IMR-90 (cell line): ENCODE measurements at regions not wholly inside any gene's neighbourhood (a gene's known extent, or its start where the extent isn't known, plus 50 kb on each side); places are given as distances from the start of the nearest gene placed in this dataset.

Experiments
- ATAC-seq: fragments of 200-7000 bp; cut with Tn5 transposase; 2 replicates; pipeline ENCODE4 v1.9.1; 2020; ENCODE audit warnings: low read depth, mild to moderate bottlenecking, moderate library complexity
- BruUV-seq: library from RNA; stranded (reverse); fragments of 400-500 nt; replicated peaks from 2 replicates; lab custom pipeline; 2021; lab: Mats Ljungman, UMichigan
- CTCF ChIA-PET: fragments of 300-600 bp; formaldehyde crosslinking; extraction: SDS; loops from one replicate; lab custom pipeline; 2021; ENCODE audit warnings: antibody characterized with exemption; lab: Yijun Ruan, JAX
- POLR2A ChIA-PET: fragments of 300-600 bp; sonication (Branson Sonifier 250); formaldehyde crosslinking; loops from one replicate; lab custom pipeline; 2022; ENCODE audit warnings: antibody characterized with exemption; ENCODE audit not compliant: unreplicated experiment; lab: Charles Lee
- DNase-seq: peaks from one replicate; pipeline ENCODE4 v3.0.0; 2013
- H2AFZ ChIP-seq: replicated peaks from 2 replicates; pipeline ENCODE3; 2013; ENCODE audit warnings: low read length, mild to moderate bottlenecking; ENCODE audit not compliant: poor library complexity
- H2AK5ac ChIP-seq: 2 replicates; pipeline ENCODE4 v1.6.1; 2013; ENCODE audit warnings: low read depth, low read length, inconsistent platforms
- H2AK9ac ChIP-seq: replicated peaks from 2 replicates; pipeline ENCODE3; 2013; ENCODE audit warnings: mild to moderate bottlenecking, low read depth, low read length, moderate library complexity; ENCODE audit not compliant: poor library complexity
- H2BK120ac ChIP-seq: 2 replicates; pipeline ENCODE4 v1.6.1; 2013; ENCODE audit warnings: low read depth, low read length, inconsistent platforms
- H2BK15ac ChIP-seq: 3 replicates; pipeline ENCODE4 v1.6.1; 2013; ENCODE audit warnings: low read depth, low read length, inconsistent platforms
- H2BK20ac ChIP-seq: 2 replicates; pipeline ENCODE4 v1.6.1; 2013; ENCODE audit warnings: low read depth, mild to moderate bottlenecking, inconsistent platforms, low read length, moderate library complexity
- H2BK5ac ChIP-seq: 2 replicates; pipeline ENCODE4 v1.6.1; 2013; ENCODE audit warnings: mild to moderate bottlenecking, low read depth, low read length, inconsistent platforms; ENCODE audit not compliant: poor library complexity, severe bottlenecking
- H3K14ac ChIP-seq: replicated peaks from 2 replicates; pipeline ENCODE4 v1.6.1; 2013; ENCODE audit warnings: low read depth, low read length, inconsistent platforms
- H3K18ac ChIP-seq: 2 replicates; pipeline ENCODE4 v1.6.1; 2013; ENCODE audit warnings: low read depth, low read length, control low read depth
- H3K23ac ChIP-seq: 2 replicates; pipeline ENCODE4 v1.6.1; 2013; ENCODE audit warnings: low read depth, low read length, inconsistent platforms
- H3K27ac ChIP-seq: 2 replicates; pipeline ENCODE4 v1.5.1; 2013; ENCODE audit warnings: mild to moderate bottlenecking, control low read depth, low read length; ENCODE audit not compliant: insufficient read depth
- H3K27me3 ChIP-seq: 2 replicates; pipeline ENCODE4 v1.6.1; 2013; ENCODE audit warnings: low read length; ENCODE audit not compliant: control insufficient read depth, insufficient read depth
- H3K36me3 ChIP-seq: 2 replicates; pipeline ENCODE4 v1.6.1; 2013; ENCODE audit warnings: low read length, mixed read lengths; ENCODE audit not compliant: control insufficient read depth, insufficient read depth
- H3K4ac ChIP-seq: 2 replicates; pipeline ENCODE4 v1.6.1; 2013; ENCODE audit warnings: low read depth, low read length, inconsistent platforms
- H3K4me1 ChIP-seq: 2 replicates; pipeline ENCODE4 v1.6.1; 2013; ENCODE audit warnings: low read length, mixed read lengths; ENCODE audit not compliant: control insufficient read depth, insufficient read depth
- H3K4me2 ChIP-seq: 2 replicates; pipeline ENCODE4 v1.6.1; 2013; ENCODE audit warnings: low read depth, mild to moderate bottlenecking, control low read depth, low read length, moderate library complexity
- H3K4me3 ChIP-seq: 2 replicates; pipeline ENCODE4 v1.5.1; 2013; ENCODE audit warnings: low read depth, mild to moderate bottlenecking, control low read depth, low read length, moderate library complexity; ENCODE audit not compliant: insufficient read depth
- H3K56ac ChIP-seq: 2 replicates; pipeline ENCODE4 v1.6.1; 2013; ENCODE audit warnings: low read length, inconsistent platforms; ENCODE audit not compliant: insufficient read depth; ENCODE audit errors: extremely low read depth
- H3K79me1 ChIP-seq, 2 experiments: 2 replicates each; pipeline ENCODE4 v1.6.1; 2013; ENCODE audit warnings: low read length in 2 of 2, inconsistent platforms in 1 of 2, low read depth in 1 of 2
- H3K9ac ChIP-seq: 2 replicates; pipeline ENCODE4 v1.6.1; 2013; ENCODE audit warnings: low read depth, low read length, control low read depth
- H3K9me1 ChIP-seq: 2 replicates; pipeline ENCODE4 v1.6.1; 2013; ENCODE audit warnings: low read length, inconsistent platforms; ENCODE audit not compliant: insufficient read depth
- H3K9me3 ChIP-seq: 2 replicates; pipeline ENCODE4 v1.6.1; 2013; ENCODE audit warnings: low read length; ENCODE audit not compliant: control insufficient read depth, insufficient read depth
- H4K20me1 ChIP-seq: 2 replicates; pipeline ENCODE4 v1.6.1; 2013; ENCODE audit warnings: low read length, inconsistent platforms; ENCODE audit not compliant: insufficient read depth
- H4K5ac ChIP-seq: 2 replicates; pipeline ENCODE4 v1.6.1; 2013; ENCODE audit warnings: mild to moderate bottlenecking, low read depth, low read length, control low read depth
- H4K8ac ChIP-seq, 2 experiments: 2 replicates each; pipeline ENCODE4 v1.6.1; 2013; ENCODE audit warnings: low read depth in 2 of 2, low read length in 2 of 2, control low read depth in 1 of 2, inconsistent platforms in 1 of 2
- H4K91ac ChIP-seq: 2 replicates; pipeline ENCODE4 v1.6.1; 2013; ENCODE audit warnings: low read depth, low read length, inconsistent platforms; ENCODE audit not compliant: insufficient read depth
- BHLHE40 ChIP-seq: fragments of 150-350 bp; IDR thresholded peaks from 2 replicates; pipeline ENCODE4 v1.6.1; 2016; ENCODE audit warnings: mild to moderate bottlenecking, low read depth, low read length
- CHD1 ChIP-seq: IDR thresholded peaks from 2 replicates; pipeline ENCODE4 v1.6.1; 2012; ENCODE audit warnings: low read depth, low read length, improper control_type of control experiment
- RAD21 ChIP-seq: IDR thresholded peaks from 2 replicates; pipeline ENCODE4 v1.6.1; 2012; ENCODE audit warnings: low read length, improper control_type of control experiment
- RFX5 ChIP-seq: IDR thresholded peaks from 2 replicates; pipeline ENCODE4 v1.8.0; 2012; ENCODE audit warnings: low read depth, mild to moderate bottlenecking, low read length, moderate library complexity
- SMC3 ChIP-seq: fragments of 150-350 bp; IDR thresholded peaks from 2 replicates; pipeline ENCODE4 v1.6.1; 2016; ENCODE audit warnings: low read depth, mild to moderate bottlenecking, antibody characterized with exemption, low read length, moderate library complexity
- WGBS, 2 experiments: methylation state at CpG; one replicate each; pipeline versions ENCODE4 v1.1.5 to v1.1.7; 2013; ENCODE audit warnings: missing lambda C conversion rate in 2 of 2; ENCODE audit not compliant: insufficient read length in 1 of 2; ENCODE audit errors: extremely low coverage in 2 of 2; 5-methylcytosine and 5-hydroxymethylcytosine counted together
- dilution Hi-C: fragments of 300-500 bp; cut with HindIII; formaldehyde crosslinking; loops from one replicate; pipeline ENCODE4 v1.14.3; 2018; ENCODE audit warnings: low sequenced_read_pairs; ENCODE audit not compliant: unreplicated experiment
- in situ Hi-C: fragments of 300-500 bp; cut with MboI; formaldehyde crosslinking; loops from 3 replicates; pipeline ENCODE4 v1.14.3; 2019; ENCODE audit warnings: low sequenced_read_pairs, inconsistent platforms, mixed read lengths
- intact Hi-C: fragments of 100-400 bp; cut with micrococcal nuclease; formaldehyde crosslinking; loops from 2 replicates; pipeline ENCODE4 v1.10.0; 2022
- TF ChIP-seq, protein P1 (sequence below): conservative IDR thresholded peaks from 2 replicates; pipeline ENCODE4 v1.5.1; 2012; ENCODE audit warnings: mild to moderate bottlenecking, low read depth, low read length, improper control_type of control experiment

DNA sequence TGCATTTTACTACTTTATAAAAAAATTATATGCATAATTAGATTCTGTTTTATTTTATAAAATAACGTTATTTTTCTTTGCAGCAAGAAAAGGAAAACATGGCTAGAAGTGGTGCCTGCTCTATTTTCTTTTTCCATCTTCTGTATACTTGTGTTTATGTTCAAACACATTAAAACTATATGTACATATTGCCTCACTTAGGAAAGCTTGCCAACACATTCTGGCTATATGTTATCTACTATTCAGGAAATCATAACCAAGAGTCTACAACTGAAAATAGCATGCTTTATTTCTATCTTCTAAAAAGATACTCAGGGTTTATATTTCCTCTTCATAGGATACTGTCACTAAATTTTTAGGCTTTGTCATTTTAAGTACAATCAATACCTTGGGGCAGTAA lies 90.2 kb upstream of the KCNMB2 start:
- ChIA-PET CTCF (no interaction called here), POLR2A (no interaction called here)
- Histone ChIP-seq H3K9me1 (no peaks in the 10 kb centered on the region), H2AK5ac (no peak overlapping the region), H3K4me2 (no peak overlapping the region), H2AK9ac (no peak overlapping the region), H4K5ac (no peak overlapping the region), H2BK120ac (no peak overlapping the region), H3K4me1 (no peaks in the 10 kb centered on the region), H4K20me1 (no peaks in the 10 kb centered on the region), H3K4ac (no peak overlapping the region), H4K91ac (no peak overlapping the region), H3K23ac (no peak overlapping the region), H2BK15ac (no peak overlapping the region), H2BK20ac (no peak overlapping the region), H3K14ac (no peak overlapping the region), H3K9me3 (no peaks in the 10 kb centered on the region), H3K18ac (no peak overlapping the region), H3K27me3 (peaks cover 4% of the 10 kb centered on the region), H2BK5ac (no peak overlapping the region), H3K27ac (no peak overlapping the region), H3K36me3 (no peaks in the 10 kb centered on the region), H4K8ac (no peak overlapping the region), H3K56ac (no peak overlapping the region), H2AFZ (no peak overlapping the region), H3K79me1 (no peaks in the 10 kb centered on the region), H3K4me3 (no peak overlapping the region), H3K9ac (no peak overlapping the region)
- no peak for TF ChIP-seq RAD21
- TF ChIP-seq, protein P1, sequence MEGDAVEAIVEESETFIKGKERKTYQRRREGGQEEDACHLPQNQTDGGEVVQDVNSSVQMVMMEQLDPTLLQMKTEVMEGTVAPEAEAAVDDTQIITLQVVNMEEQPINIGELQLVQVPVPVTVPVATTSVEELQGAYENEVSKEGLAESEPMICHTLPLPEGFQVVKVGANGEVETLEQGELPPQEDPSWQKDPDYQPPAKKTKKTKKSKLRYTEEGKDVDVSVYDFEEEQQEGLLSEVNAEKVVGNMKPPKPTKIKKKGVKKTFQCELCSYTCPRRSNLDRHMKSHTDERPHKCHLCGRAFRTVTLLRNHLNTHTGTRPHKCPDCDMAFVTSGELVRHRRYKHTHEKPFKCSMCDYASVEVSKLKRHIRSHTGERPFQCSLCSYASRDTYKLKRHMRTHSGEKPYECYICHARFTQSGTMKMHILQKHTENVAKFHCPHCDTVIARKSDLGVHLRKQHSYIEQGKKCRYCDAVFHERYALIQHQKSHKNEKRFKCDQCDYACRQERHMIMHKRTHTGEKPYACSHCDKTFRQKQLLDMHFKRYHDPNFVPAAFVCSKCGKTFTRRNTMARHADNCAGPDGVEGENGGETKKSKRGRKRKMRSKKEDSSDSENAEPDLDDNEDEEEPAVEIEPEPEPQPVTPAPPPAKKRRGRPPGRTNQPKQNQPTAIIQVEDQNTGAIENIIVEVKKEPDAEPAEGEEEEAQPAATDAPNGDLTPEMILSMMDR, result no peak
- TF ChIP-seq RFX5, result no peak
- no peak for TF ChIP-seq CHD1
- no peak for TF ChIP-seq BHLHE40
- TF ChIP-seq SMC3, result no peak
- in situ Hi-C loops (loop anchor here (10.0 kb wide), 2 partner anchors 509 to 869 kb away; no protein-coding TSS in a partner anchor), dilution Hi-C loops (no loop called here), intact Hi-C loops (no loop called here)
- WGBS, 2 experiments, result no CpG with 5 or more reads among the region's 1 CpG
- DNase-seq (no peak), ATAC-seq (no peak)
- BruUV-seq, result no TSS peak
